MCF 10A (cell line): ENCODE measurements at regions not wholly inside any gene's neighbourhood (a gene's known extent, or its start where the extent isn't known, plus 50 kb on each side); places are given as distances from the start of the nearest gene placed in this dataset.

Source experiments
- BruUV-seq: library from RNA; stranded (reverse); fragments of 400-500 nt; replicated peaks from 2 replicates; lab custom pipeline; 2021; lab: Mats Ljungman, UMichigan
- CTCF ChIA-PET: fragments of 300-600 bp; sonication (Branson Sonifier 250); formaldehyde crosslinking; extraction: SDS; loops from one replicate; lab custom pipeline; 2021; ENCODE audit warnings: antibody characterized with exemption, inconsistent platforms; lab: Yijun Ruan, JAX
- POLR2A ChIA-PET: fragments of 300-600, 350-650 bp; sonication (Branson Sonifier 250); formaldehyde crosslinking; extraction: SDS; loops from one replicate; lab custom pipeline; 2020; ENCODE audit warnings: antibody characterized with exemption, inconsistent platforms; lab: Yijun Ruan, JAX
- DNase-seq: peaks from one replicate; pipeline ENCODE4 v3.0.0-alpha.2; 2018; ENCODE audit not compliant: unreplicated experiment
- H3K27ac Mint-ChIP-seq: one replicate; pipeline ENCODE4 v1.8.0; 2022; ENCODE audit warnings: mild to moderate bottlenecking, low read depth, mixed read lengths; ENCODE audit not compliant: unreplicated experiment
- H3K27me3 Mint-ChIP-seq: one replicate; pipeline ENCODE4 v1.8.0; 2022; ENCODE audit warnings: mixed read lengths; ENCODE audit not compliant: insufficient read depth, unreplicated experiment
- H3K36me3 Mint-ChIP-seq: one replicate; pipeline ENCODE4 v1.8.0; 2022; ENCODE audit warnings: mild to moderate bottlenecking, moderate library complexity, mixed read lengths; ENCODE audit not compliant: insufficient read depth, unreplicated experiment
- H3K4me1 Mint-ChIP-seq: one replicate; pipeline ENCODE4 v1.8.0; 2022; ENCODE audit warnings: mixed read lengths; ENCODE audit not compliant: insufficient read depth, unreplicated experiment
- H3K4me3 Mint-ChIP-seq: one replicate; pipeline ENCODE4 v1.8.0; 2022; ENCODE audit warnings: mild to moderate bottlenecking, moderate library complexity, mixed read lengths; ENCODE audit not compliant: unreplicated experiment
- H3K9me3 Mint-ChIP-seq: one replicate; pipeline ENCODE4 v1.8.0; 2022; ENCODE audit warnings: mixed read lengths; ENCODE audit not compliant: unreplicated experiment
- intact Hi-C: fragments of 100-400 bp; cut with micrococcal nuclease; formaldehyde crosslinking; loops from 2 replicates; pipeline ENCODE4 v1.14.1; 2022
- TF ChIP-seq, protein P1 (sequence below): fragments of 200-600 bp; IDR thresholded peaks from one replicate; pipeline ENCODE4 v1.8.0; 2022; ENCODE audit warnings: antibody characterized with exemption, mild to moderate bottlenecking; ENCODE audit not compliant: unreplicated experiment

DNA sequence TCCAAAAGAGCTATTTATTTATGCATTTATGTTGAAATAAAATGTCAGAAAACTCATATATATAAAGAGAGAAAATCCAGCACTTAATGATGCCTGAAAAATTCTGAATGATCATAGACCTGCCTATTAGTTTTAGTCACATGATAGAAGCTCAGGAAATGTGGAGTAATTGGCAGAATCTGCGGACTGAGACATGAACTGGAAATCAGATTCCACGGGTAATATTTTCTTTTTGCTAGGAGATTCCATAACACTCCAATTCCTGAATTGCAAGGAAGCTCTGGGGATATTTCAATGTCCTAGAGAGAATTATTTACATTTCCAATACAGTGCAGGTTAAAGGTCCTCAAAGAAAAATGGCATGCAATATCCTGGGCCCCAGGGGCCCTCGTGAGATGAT is 778.8 kb downstream of the SEMA5A start:
- no peaks in the 10 kb centered on the region for H3K36me3 Mint-ChIP-seq
- intact Hi-C loops: no loop called here
- DNase-seq: no peak
- TF ChIP-seq, protein P1, sequence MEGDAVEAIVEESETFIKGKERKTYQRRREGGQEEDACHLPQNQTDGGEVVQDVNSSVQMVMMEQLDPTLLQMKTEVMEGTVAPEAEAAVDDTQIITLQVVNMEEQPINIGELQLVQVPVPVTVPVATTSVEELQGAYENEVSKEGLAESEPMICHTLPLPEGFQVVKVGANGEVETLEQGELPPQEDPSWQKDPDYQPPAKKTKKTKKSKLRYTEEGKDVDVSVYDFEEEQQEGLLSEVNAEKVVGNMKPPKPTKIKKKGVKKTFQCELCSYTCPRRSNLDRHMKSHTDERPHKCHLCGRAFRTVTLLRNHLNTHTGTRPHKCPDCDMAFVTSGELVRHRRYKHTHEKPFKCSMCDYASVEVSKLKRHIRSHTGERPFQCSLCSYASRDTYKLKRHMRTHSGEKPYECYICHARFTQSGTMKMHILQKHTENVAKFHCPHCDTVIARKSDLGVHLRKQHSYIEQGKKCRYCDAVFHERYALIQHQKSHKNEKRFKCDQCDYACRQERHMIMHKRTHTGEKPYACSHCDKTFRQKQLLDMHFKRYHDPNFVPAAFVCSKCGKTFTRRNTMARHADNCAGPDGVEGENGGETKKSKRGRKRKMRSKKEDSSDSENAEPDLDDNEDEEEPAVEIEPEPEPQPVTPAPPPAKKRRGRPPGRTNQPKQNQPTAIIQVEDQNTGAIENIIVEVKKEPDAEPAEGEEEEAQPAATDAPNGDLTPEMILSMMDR: no peak
- BruUV-seq: no TSS peak
- H3K4me1 Mint-ChIP-seq: no peaks in the 10 kb centered on the region
- ChIA-PET POLR2A (no interaction called here), CTCF (interaction anchor here (0.6 to 3.1 kb wide), 3 partner anchors 10 to 778 kb away, joined by 3 to 18 read pairs (median 5); no protein-coding TSS in a partner anchor)
- H3K9me3 Mint-ChIP-seq: no peaks in the 10 kb centered on the region
- no peak overlapping the region for H3K4me3 Mint-ChIP-seq
- H3K27me3 Mint-ChIP-seq: no peaks in the 10 kb centered on the region
- no peak overlapping the region for H3K27ac Mint-ChIP-seq

DNA sequence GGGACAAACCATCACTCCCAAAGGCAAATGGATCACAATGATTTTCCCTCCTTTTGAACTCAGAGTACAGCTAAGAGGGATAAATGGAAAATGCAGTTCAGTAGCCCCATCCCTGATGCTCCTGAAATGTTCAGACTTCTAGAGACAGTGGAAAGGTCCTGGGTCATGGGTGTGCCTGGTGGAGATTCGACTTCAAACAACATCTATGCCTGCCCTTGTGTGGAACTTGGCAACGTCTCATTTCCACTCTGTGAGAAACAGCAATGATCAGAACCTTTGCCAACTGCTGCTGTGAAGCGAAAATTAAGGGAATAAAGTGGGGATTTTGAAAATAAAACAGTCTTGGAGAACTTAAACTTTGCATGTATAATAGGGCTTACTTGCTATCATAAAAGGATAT is 778.1 kb downstream of the SEMA5A start:
- intact Hi-C loops: no loop called here

DNA sequence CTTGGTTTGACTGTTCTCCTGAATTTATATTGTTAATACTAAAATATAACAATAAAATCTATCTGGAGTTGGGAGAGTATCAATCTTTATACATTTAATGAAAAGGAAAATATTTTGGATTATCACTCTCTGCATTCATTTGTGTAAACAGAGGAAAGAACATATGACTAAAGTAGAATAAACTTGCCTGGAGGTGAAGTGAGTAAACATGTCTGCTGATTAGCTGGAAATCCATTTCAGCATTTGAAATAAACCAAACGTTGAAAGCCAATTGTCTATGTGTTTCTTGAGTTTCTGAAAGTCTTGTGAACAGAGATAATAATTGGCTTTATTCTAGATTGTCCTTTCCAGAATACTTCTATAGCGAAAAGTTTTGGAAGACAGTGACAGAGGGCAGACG is 776.2 kb downstream of the SEMA5A start:
- BruUV-seq: no TSS peak
- intact Hi-C loops: no loop called here

More for the DNA sequence above, 778.1 kb downstream of the SEMA5A start:
- no TSS peak for BruUV-seq
- Mint-ChIP-seq H3K27me3 (no peaks in the 10 kb centered on the region), H3K27ac (no peak overlapping the region), H3K4me1 (no peaks in the 10 kb centered on the region), H3K36me3 (no peaks in the 10 kb centered on the region), H3K9me3 (no peaks in the 10 kb centered on the region), H3K4me3 (no peak overlapping the region)
- no peak for DNase-seq
- TF ChIP-seq, protein P1: no peak
- ChIA-PET POLR2A (no interaction called here), CTCF (interaction anchor here (0.5 to 3.1 kb wide), 3 partner anchors 11 to 439 kb away, joined by 3 to 18 read pairs (median 5); no protein-coding TSS in a partner anchor)

DNA sequence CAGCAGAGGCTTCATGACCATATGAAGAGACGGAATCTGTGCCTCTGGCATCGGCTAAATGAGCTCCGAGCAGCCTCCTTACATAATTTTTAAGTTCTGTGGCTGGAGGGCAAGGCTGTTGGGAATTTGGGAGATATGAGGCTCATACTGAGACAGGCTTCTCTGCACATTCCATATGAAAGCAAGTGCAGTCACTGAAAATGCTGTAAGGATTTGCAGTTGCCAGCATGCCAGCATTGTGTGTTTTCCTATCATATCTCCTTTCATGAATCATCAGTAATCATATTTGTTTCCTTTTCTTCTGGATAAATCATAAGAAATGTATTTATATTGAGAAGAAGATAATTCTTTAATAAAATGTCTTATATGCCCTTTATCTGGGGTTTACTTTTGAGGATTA is 775.4 kb downstream of the SEMA5A start:
- no peaks in the 10 kb centered on the region for H3K9me3 Mint-ChIP-seq
- H3K4me1 Mint-ChIP-seq: peaks cover 6% of the 10 kb centered on the region
- H3K27me3 Mint-ChIP-seq: no peaks in the 10 kb centered on the region
- H3K36me3 Mint-ChIP-seq: no peaks in the 10 kb centered on the region
- DNase-seq: no peak
- no TSS peak for BruUV-seq
- no peak overlapping the region for H3K27ac Mint-ChIP-seq
- no peak overlapping the region for H3K4me3 Mint-ChIP-seq
- ChIA-PET POLR2A (interaction anchor here (0.5 kb wide), 1 partner anchor 403 kb away, joined by 3 read pairs; no protein-coding TSS in a partner anchor), CTCF (interaction anchor here (0.6 to 0.9 kb wide), 3 partner anchors 15 to 437 kb away, joined by 3 to 5 read pairs (median 3); no protein-coding TSS in a partner anchor)
- TF ChIP-seq, protein P1: no peak
- intact Hi-C loops: no loop called here

More for the DNA sequence above, 776.2 kb downstream of the SEMA5A start:
- H3K27ac Mint-ChIP-seq: no peak overlapping the region
- no peaks in the 10 kb centered on the region for H3K27me3 Mint-ChIP-seq
- H3K9me3 Mint-ChIP-seq: no peaks in the 10 kb centered on the region
- peaks cover 6% of the 10 kb centered on the region for H3K4me1 Mint-ChIP-seq
- H3K36me3 Mint-ChIP-seq: no peaks in the 10 kb centered on the region
- ChIA-PET POLR2A (no interaction called here), CTCF (interaction anchor here (0.6 to 3.1 kb wide), 4 partner anchors 13 to 357 kb away, joined by 3 to 18 read pairs (median 3); no protein-coding TSS in a partner anchor)
- no peak for DNase-seq
- no peak overlapping the region for H3K4me3 Mint-ChIP-seq
- TF ChIP-seq, protein P1: no peak
